ENCODE measurements at regions not wholly inside any gene's neighbourhood (a gene's known extent, or its start where the extent isn't known, plus 50 kb on each side); places are given as distances from the start of the nearest gene placed in this dataset.

- H3K4me3 ChIP-seq (ENCODE audit: low read depth, low read length) = no peak overlapping the region
- no peak for TF ChIP-seq CTCF (IDR thresholded peaks at IDR 0.05; ENCODE audit: borderline replicate concordance, insufficient read depth, low read depth, low read length)
These were observed 93.8 kb upstream of the UNC13C start for GRCh38 chr15:53884441-53884840.

- H3K4me3 ChIP-seq (ENCODE audit: low read depth, low read length) = no peak overlapping the region
- TF ChIP-seq CTCF (IDR thresholded peaks at IDR 0.05; ENCODE audit: borderline replicate concordance, insufficient read depth, low read depth, low read length) = no peak
These were observed 95.9 kb upstream of the UNC13C start for GRCh38 chr15:53882311-53882710.

- H3K4me3 ChIP-seq (ENCODE audit: low read depth, low read length) = no peak overlapping the region
- no peak for TF ChIP-seq CTCF (IDR thresholded peaks at IDR 0.05; ENCODE audit: borderline replicate concordance, insufficient read depth, low read depth, low read length)
These were observed 97.9 kb upstream of the UNC13C start for GRCh38 chr15:53880357-53880756.

- no peak for TF ChIP-seq CTCF (IDR thresholded peaks at IDR 0.05; ENCODE audit: borderline replicate concordance, insufficient read depth, low read depth, low read length)
- H3K4me3 ChIP-seq (ENCODE audit: low read depth, low read length) = no peak overlapping the region
These were observed 102.5 kb upstream of the UNC13C start for GRCh38 chr15:53875711-53876110.

- H3K4me3 ChIP-seq (ENCODE audit: low read depth, low read length) = no peak overlapping the region
- TF ChIP-seq CTCF (IDR thresholded peaks at IDR 0.05; ENCODE audit: borderline replicate concordance, insufficient read depth, low read depth, low read length) = no peak
These were observed 103.1 kb upstream of the UNC13C start for GRCh38 chr15:53875139-53875538.

- TF ChIP-seq CTCF (IDR thresholded peaks at IDR 0.05; ENCODE audit: borderline replicate concordance, insufficient read depth, low read depth, low read length) = no peak
These were observed 105.8 kb upstream of the UNC13C start for GRCh38 chr15:53872410-53872809.

GRCh38 chr15:53869806-53870073 is 108.5 kb upstream of the UNC13C start:
- no peak overlapping the region for H3K4me3 ChIP-seq (ENCODE audit: low read depth, low read length)
- no peak for TF ChIP-seq CTCF (IDR thresholded peaks at IDR 0.05; ENCODE audit: borderline replicate concordance, insufficient read depth, low read depth, low read length)

More at GRCh38 chr15:53872410-53872809, 105.8 kb upstream of the UNC13C start:
- H3K4me3 ChIP-seq (ENCODE audit: low read depth, low read length) = no peak overlapping the region
